Breast epithelium (tissue), 3 donors: ENCODE measurements at regions not wholly inside any gene's neighbourhood (a gene's known extent, or its start where the extent isn't known, plus 50 kb on each side); places are given as distances from the start of the nearest gene placed in this dataset.

Experiments
- CTCF ChIP-seq, 3 donors: fragments of 450-650 bp; IDR thresholded peaks; one replicate each; pipeline ENCODE4 v1.5.1; 2016 to 2017; ENCODE audit warnings: antibody characterized with exemption in 3 of 3, mild to moderate bottlenecking in 3 of 3, moderate library complexity in 3 of 3
- POLR2AphosphoS5 ChIP-seq, 3 donors: sonication (generic); formaldehyde crosslinking; IDR thresholded peaks; one replicate each; pipeline ENCODE4 v1.6.1; 2017; ENCODE audit warnings: antibody characterized with exemption in 3 of 3

GRCh38 chr2:67186871-67187270 is 210.3 kb upstream of the ETAA1 start:
- TF ChIP-seq CTCF (IDR thresholded peaks at IDR 0.05) (no peak), POLR2AphosphoS5 (IDR thresholded peaks at IDR 0.05) (no peak)
